Activated B cell treated with CpG ODN at 0.5 μM for 24 hours (primary cell): ENCODE measurements at regions not wholly inside any gene's neighbourhood (a gene's known extent, or its start where the extent isn't known, plus 50 kb on each side); places are given as distances from the start of the nearest gene placed in this dataset.

Source experiments
- ATAC-seq: fragments of 200-7000 bp; cut with Tn5 transposase; one replicate; pipeline ENCODE4 v1.10.0; 2021; ENCODE audit warnings: low read depth, mild to moderate bottlenecking, moderate library complexity
- CTCF ChIA-PET: fragments of 350-600 bp; sonication (Branson Sonifier 250); formaldehyde crosslinking; loops from one replicate; lab custom pipeline; 2021; ENCODE audit warnings: antibody characterized with exemption; lab: Charles Lee
- POLR2A ChIA-PET: fragments of 350-600 bp; sonication (Branson Sonifier 250); formaldehyde crosslinking; loops from one replicate; lab custom pipeline; 2021; ENCODE audit warnings: antibody characterized with exemption; lab: Charles Lee
- DNase-seq: peaks from one replicate; pipeline ENCODE4 v3.0.0; 2022
- H3K27ac Mint-ChIP-seq: one replicate; pipeline ENCODE4 v1.8.0; 2020; ENCODE audit warnings: mixed read lengths
- H3K27me3 Mint-ChIP-seq: one replicate; pipeline ENCODE4 v1.8.0; 2021; ENCODE audit warnings: mixed read lengths
- H3K36me3 Mint-ChIP-seq: one replicate; pipeline ENCODE4 v1.8.0; 2021; ENCODE audit warnings: low read depth, mixed read lengths
- H3K4me1 Mint-ChIP-seq: one replicate; pipeline ENCODE4 v1.8.0; 2021; ENCODE audit warnings: mixed read lengths
- H3K4me3 Mint-ChIP-seq: one replicate; pipeline ENCODE4 v1.8.0; 2020; ENCODE audit warnings: mild to moderate bottlenecking, mixed read lengths
- H3K9me3 Mint-ChIP-seq: one replicate; pipeline ENCODE4 v1.8.0; 2020; ENCODE audit warnings: mixed read lengths
- CTCF ChIP-seq: fragments of 200-600 bp; IDR thresholded peaks from one replicate; pipeline ENCODE4 v1.8.0; 2022; ENCODE audit warnings: antibody characterized with exemption, mild to moderate bottlenecking
- intact Hi-C: fragments of 100-400 bp; cut with micrococcal nuclease; formaldehyde crosslinking; loops from one replicate; pipeline ENCODE4 v1.15.1; 2024

GRCh38 chr11:36868380-36868779 is 270.3 kb upstream of the RAG2 start:
- H3K4me1 Mint-ChIP-seq = no peaks in the 10 kb centered on the region
- no peaks in the 10 kb centered on the region for H3K9me3 Mint-ChIP-seq
- no peaks in the 10 kb centered on the region for H3K36me3 Mint-ChIP-seq
- TF ChIP-seq CTCF = no peak
- intact Hi-C loops = no loop called here
- POLR2A ChIA-PET = interaction anchor here (0.7 kb wide), 1 partner anchor 13 kb away, joined by 7 read pairs; no protein-coding TSS in a partner anchor
- ATAC-seq (no peak), DNase-seq (no peak)
- H3K27ac Mint-ChIP-seq = no peak overlapping the region
- H3K4me3 Mint-ChIP-seq = no peak overlapping the region
- CTCF ChIA-PET = no interaction called here
- H3K27me3 Mint-ChIP-seq = no peaks in the 10 kb centered on the region

GRCh38 chr11:36865846-36866245 is 267.8 kb upstream of the RAG2 start:
- Mint-ChIP-seq H3K27ac (no peak overlapping the region), H3K36me3 (no peaks in the 10 kb centered on the region), H3K4me3 (no peak overlapping the region), H3K4me1 (no peaks in the 10 kb centered on the region), H3K27me3 (no peaks in the 10 kb centered on the region), H3K9me3 (no peaks in the 10 kb centered on the region)
- ChIA-PET POLR2A (no interaction called here), CTCF (no interaction called here)
- DNase-seq (no peak), ATAC-seq (no peak)
- TF ChIP-seq CTCF = no peak
- intact Hi-C loops = no loop called here

GRCh38 chr11:36854875-36855274 is 256.8 kb upstream of the RAG2 start:
- no peak overlapping the region for H3K27ac Mint-ChIP-seq
- no peak for TF ChIP-seq CTCF
- ChIA-PET CTCF (no interaction called here), POLR2A (no interaction called here)
- intact Hi-C loops = no loop called here
- no peaks in the 10 kb centered on the region for H3K9me3 Mint-ChIP-seq
- H3K27me3 Mint-ChIP-seq = no peaks in the 10 kb centered on the region
- no peaks in the 10 kb centered on the region for H3K36me3 Mint-ChIP-seq
- no peaks in the 10 kb centered on the region for H3K4me1 Mint-ChIP-seq
- DNase-seq = no peak
- H3K4me3 Mint-ChIP-seq = no peak overlapping the region
- ATAC-seq = no peak

GRCh38 chr11:36848660-36849059 is 250.6 kb upstream of the RAG2 start:
- no peaks in the 10 kb centered on the region for H3K4me1 Mint-ChIP-seq
- intact Hi-C loops = no loop called here
- H3K9me3 Mint-ChIP-seq = no peaks in the 10 kb centered on the region
- no peak for TF ChIP-seq CTCF
- H3K27ac Mint-ChIP-seq = no peak overlapping the region
- DNase-seq = no peak
- no peak overlapping the region for H3K4me3 Mint-ChIP-seq
- ChIA-PET CTCF (no interaction called here), POLR2A (no interaction called here)
- no peaks in the 10 kb centered on the region for H3K36me3 Mint-ChIP-seq
- no peak for ATAC-seq
- no peaks in the 10 kb centered on the region for H3K27me3 Mint-ChIP-seq

- ChIA-PET CTCF (no interaction called here), POLR2A (no interaction called here)
- no peak overlapping the region for H3K27ac Mint-ChIP-seq
- no peaks in the 10 kb centered on the region for H3K4me1 Mint-ChIP-seq
- peaks cover 2% of the 10 kb centered on the region for H3K9me3 Mint-ChIP-seq
- H3K27me3 Mint-ChIP-seq = peaks cover 4% of the 10 kb centered on the region
- H3K4me3 Mint-ChIP-seq = no peak overlapping the region
- TF ChIP-seq CTCF = no peak
- intact Hi-C loops = no loop called here
- H3K36me3 Mint-ChIP-seq = no peaks in the 10 kb centered on the region
- DNase-seq (no peak), ATAC-seq (no peak)
Observed at GRCh38 chr11:36840378-36840777, 242.3 kb upstream of the RAG2 start.
